Ascending aorta (tissue), 2 donors: ENCODE measurements at regions not wholly inside any gene's neighbourhood (a gene's known extent, or its start where the extent isn't known, plus 50 kb on each side); places are given as distances from the start of the nearest gene placed in this dataset.

Experiments
- DNase-seq, 2 donors: peaks; one replicate each; pipeline ENCODE4 v3.0.0-alpha.2; 2019; ENCODE audit warnings: low spot score in 2 of 2
- H3K27ac ChIP-seq, 2 donors: fragments of 200-600 bp; sonication (generic); one replicate each; pipeline ENCODE4 v1.5.1; 2016 to 2017; ENCODE audit warnings: mild to moderate bottlenecking in 1 of 2
- H3K27me3 ChIP-seq: fragments of 200-600 bp; sonication (generic); one replicate; pipeline ENCODE4 v1.5.1; 2017
- H3K36me3 ChIP-seq, 2 donors: fragments of 200-600 bp; sonication (generic); one replicate each; pipeline ENCODE4 v1.5.1; 2016
- H3K4me1 ChIP-seq, 2 donors: fragments of 200-600 bp; sonication (generic); one replicate each; pipeline ENCODE4 v1.5.1; 2016 to 2017; ENCODE audit warnings: mild to moderate bottlenecking in 1 of 2
- H3K4me3 ChIP-seq, 2 donors: fragments of 200-600 bp; sonication (generic); one replicate each; pipeline ENCODE4 v1.5.1; 2016 to 2017; ENCODE audit warnings: mild to moderate bottlenecking in 1 of 2
- H3K9me3 ChIP-seq, 2 donors: fragments of 200-600 bp; sonication (generic); one replicate each; pipeline ENCODE4 v1.5.1; 2016
- intact Hi-C: fragments of 100-400 bp; cut with DNase I; formaldehyde crosslinking; loops from one replicate; pipeline ENCODE4 v1.15.1; 2023
- TF ChIP-seq, protein P1 (sequence below), 3 experiments: fragments of 200-600 bp in 2 of 3; fragments of 450-650 bp in 1 of 3; sonication (generic) in 2 of 3; IDR thresholded peaks; one replicate each; pipeline ENCODE4 v1.5.1; 2016 to 2019; ENCODE audit warnings: antibody characterized with exemption in 3 of 3, mild to moderate bottlenecking in 1 of 3, moderate library complexity in 1 of 3

DNA sequence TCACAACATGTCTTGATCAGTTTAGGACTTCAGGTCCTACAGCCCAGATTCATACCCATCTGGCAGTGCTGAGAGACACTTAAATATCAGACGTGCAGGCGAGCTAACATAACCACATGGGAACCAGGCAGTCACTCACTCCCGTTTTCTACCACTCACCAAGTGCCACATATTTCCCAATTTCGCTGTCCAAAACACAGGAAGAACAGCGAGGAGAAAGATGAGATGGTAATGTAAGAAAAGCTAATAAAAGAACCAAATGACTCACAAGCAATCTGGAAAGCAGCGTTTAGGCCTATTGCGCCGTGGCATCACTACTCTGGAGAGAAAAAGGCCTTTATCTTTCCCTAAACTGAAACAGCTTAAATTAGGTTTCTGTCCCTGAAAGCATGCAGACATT, 647.8 kb upstream of the SLC39A10 start:
- Histone ChIP-seq H3K4me3 (no peak overlapping the region), H3K4me1 (no peaks in the 10 kb centered on the region), H3K36me3 (no peaks in the 10 kb centered on the region), H3K27ac (no peak overlapping the region), H3K27me3 (no peaks in the 10 kb centered on the region), H3K9me3 (no peaks in the 10 kb centered on the region)
- DNase-seq: no peak
- TF ChIP-seq, protein P1, sequence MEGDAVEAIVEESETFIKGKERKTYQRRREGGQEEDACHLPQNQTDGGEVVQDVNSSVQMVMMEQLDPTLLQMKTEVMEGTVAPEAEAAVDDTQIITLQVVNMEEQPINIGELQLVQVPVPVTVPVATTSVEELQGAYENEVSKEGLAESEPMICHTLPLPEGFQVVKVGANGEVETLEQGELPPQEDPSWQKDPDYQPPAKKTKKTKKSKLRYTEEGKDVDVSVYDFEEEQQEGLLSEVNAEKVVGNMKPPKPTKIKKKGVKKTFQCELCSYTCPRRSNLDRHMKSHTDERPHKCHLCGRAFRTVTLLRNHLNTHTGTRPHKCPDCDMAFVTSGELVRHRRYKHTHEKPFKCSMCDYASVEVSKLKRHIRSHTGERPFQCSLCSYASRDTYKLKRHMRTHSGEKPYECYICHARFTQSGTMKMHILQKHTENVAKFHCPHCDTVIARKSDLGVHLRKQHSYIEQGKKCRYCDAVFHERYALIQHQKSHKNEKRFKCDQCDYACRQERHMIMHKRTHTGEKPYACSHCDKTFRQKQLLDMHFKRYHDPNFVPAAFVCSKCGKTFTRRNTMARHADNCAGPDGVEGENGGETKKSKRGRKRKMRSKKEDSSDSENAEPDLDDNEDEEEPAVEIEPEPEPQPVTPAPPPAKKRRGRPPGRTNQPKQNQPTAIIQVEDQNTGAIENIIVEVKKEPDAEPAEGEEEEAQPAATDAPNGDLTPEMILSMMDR (IDR thresholded peaks at IDR 0.05): no peak
- intact Hi-C loops: no loop called here

DNA sequence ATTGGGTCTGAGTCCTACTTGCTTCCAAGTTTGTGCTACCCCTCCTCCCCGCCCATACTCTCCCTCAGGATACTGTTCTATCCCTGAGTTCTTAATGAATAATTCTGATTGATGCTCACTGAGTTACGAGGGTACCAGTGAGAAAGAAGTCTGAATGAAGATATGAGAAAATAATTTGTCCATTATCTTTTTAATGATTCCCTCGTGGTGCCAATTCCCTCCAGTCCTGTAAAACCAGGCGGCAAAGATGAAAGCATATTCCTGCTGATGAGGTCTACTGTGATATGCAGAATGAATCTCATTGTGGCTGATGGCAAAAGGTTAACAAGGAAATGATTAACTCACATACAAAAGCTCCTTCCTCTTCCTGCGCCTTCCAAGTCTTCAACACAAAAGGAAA, 650.2 kb upstream of the SLC39A10 start:
- intact Hi-C loops: no loop called here
- no peaks in the 10 kb centered on the region for H3K4me1 ChIP-seq
- no peaks in the 10 kb centered on the region for H3K9me3 ChIP-seq
- no peaks in the 10 kb centered on the region for H3K27me3 ChIP-seq
- no peak overlapping the region for H3K27ac ChIP-seq
- TF ChIP-seq, protein P1 (IDR thresholded peaks at IDR 0.05): no peak
- DNase-seq: no peak
- no peak overlapping the region for H3K4me3 ChIP-seq
- no peaks in the 10 kb centered on the region for H3K36me3 ChIP-seq

DNA sequence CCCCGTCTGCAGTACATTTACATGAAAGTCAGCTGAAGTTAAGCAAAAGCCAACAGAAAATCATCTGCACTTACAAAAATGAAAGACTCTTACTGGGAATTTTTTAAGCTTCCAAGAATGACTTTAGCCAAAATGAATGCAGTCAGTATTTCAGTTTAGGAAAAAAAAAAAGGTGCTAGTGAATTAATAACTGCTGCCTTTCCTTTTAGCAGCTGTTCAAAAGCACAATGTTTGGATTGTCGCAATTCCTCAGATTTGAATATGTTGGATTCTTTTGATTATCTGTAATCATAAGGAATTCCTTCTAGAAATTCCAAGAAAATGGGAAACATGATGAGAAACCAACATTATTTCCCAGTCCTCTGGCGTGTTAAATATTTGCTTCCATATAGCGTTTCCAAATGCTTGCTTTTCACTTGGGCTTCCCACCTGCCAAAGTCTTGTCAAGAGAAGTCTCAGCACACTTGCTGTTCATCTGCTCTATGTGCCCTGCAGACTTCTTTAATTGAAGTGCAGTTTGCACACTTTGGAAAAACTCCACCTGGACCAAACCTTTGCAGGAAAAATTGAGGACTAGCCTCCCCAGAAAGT, 653.0 kb upstream of the SLC39A10 start:
- intact Hi-C loops: no loop called here
- H3K4me1 ChIP-seq: no peaks in the 10 kb centered on the region
- no peaks in the 10 kb centered on the region for H3K9me3 ChIP-seq
- no peaks in the 10 kb centered on the region for H3K36me3 ChIP-seq
- H3K27ac ChIP-seq: no peak overlapping the region
- TF ChIP-seq, protein P1 (IDR thresholded peaks at IDR 0.05): no peak
- DNase-seq: no peak
- no peak overlapping the region for H3K4me3 ChIP-seq
- H3K27me3 ChIP-seq: no peaks in the 10 kb centered on the region

DNA sequence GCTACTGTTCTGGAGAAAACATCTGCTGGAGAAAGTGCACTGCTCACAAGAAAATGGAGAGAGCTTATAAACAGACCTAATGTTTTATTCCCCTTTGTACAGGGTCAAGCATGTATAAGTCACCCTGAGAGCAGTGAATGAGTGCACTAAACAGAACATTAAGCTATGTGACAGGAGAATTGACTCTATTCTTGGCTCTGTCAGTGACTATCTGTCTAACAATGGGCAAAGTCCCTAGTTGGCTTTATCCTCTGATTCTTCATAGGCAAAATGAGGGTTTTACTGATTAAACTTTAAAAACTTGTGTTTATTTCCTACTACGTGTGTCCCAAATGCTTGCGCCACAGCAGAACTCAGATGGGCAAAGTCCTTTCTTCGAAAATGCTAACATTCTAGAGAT, 655.1 kb upstream of the SLC39A10 start:
- H3K4me1 ChIP-seq: no peaks in the 10 kb centered on the region
- H3K9me3 ChIP-seq: no peaks in the 10 kb centered on the region
- no peaks in the 10 kb centered on the region for H3K36me3 ChIP-seq
- no peak overlapping the region for H3K4me3 ChIP-seq
- intact Hi-C loops: no loop called here
- DNase-seq: no peak
- H3K27me3 ChIP-seq: no peaks in the 10 kb centered on the region
- TF ChIP-seq, protein P1 (IDR thresholded peaks at IDR 0.05): no peak
- no peak overlapping the region for H3K27ac ChIP-seq

DNA sequence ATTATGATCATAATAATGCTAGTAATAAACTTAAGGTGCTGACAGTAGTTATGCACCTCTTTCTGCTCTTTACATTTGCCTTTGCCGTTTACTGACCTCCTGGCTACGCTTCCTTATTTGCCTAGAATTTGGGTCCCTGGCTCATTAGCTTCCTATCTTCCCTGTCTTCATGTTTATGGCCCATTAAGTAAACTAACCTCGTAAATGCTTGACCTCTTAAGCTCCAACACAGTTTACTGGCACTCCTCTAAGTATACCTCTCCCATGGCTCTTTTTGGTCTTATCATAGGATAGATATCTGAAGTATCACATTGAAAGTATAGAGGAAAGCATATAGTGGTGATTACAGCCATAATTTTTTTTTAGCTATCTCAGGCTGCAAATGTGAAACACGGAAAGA, 657.3 kb upstream of the SLC39A10 start:
- H3K9me3 ChIP-seq: no peaks in the 10 kb centered on the region
- H3K4me3 ChIP-seq: no peak overlapping the region
- no peak for DNase-seq
- no peaks in the 10 kb centered on the region for H3K4me1 ChIP-seq
- no peak overlapping the region for H3K27ac ChIP-seq
- no peaks in the 10 kb centered on the region for H3K36me3 ChIP-seq
- intact Hi-C loops: no loop called here
- H3K27me3 ChIP-seq: no peaks in the 10 kb centered on the region
- TF ChIP-seq, protein P1 (IDR thresholded peaks at IDR 0.05): no peak

DNA sequence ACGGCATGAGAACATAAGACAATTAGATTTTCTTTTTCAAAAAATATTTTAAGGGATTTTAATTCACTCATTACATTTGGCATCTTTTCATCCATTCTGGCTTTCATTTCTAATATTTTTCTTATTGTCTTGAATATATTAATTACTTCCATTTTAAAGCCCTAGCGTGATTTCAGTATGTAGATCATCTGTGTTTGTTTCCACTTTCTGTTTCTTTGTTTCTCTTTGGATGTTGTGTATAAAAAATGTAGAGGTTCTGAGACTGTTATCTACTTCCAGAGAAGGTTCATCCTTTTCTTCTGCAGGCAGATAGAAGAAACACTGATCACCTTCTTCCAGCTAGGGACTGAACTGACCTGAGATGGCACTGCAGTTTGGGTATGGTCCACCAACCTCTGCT, 664.4 kb upstream of the SLC39A10 start:
- TF ChIP-seq, protein P1 (IDR thresholded peaks at IDR 0.05): no peak
- intact Hi-C loops: no loop called here
- no peak for DNase-seq
- Histone ChIP-seq H3K36me3 (no peaks in the 10 kb centered on the region), H3K4me3 (no peak overlapping the region), H3K9me3 (no peaks in the 10 kb centered on the region), H3K27me3 (no peaks in the 10 kb centered on the region), H3K27ac (no peak overlapping the region), H3K4me1 (no peaks in the 10 kb centered on the region)
